ENCODE measurements at regions not wholly inside any gene's neighbourhood (a gene's known extent, or its start where the extent isn't known, plus 50 kb on each side); places are given as distances from the start of the nearest gene placed in this dataset.
"Not testable (repeated sequence)": the region's sequence is repeated elsewhere in the genome, so short reads cannot be mapped to it uniquely, and the experiment has no call there.

GRCh38 chr10:46154271-46154670, 108.2 kb upstream of the MSMB start:
- not testable (repeated sequence) for TF ChIP-seq SIN3A (IDR thresholded peaks at IDR 0.05; ENCODE audit: low read depth, low read length); RBBP5 (conservative IDR thresholded peaks at IDR 0.05); FOXM1 (IDR thresholded peaks at IDR 0.05; ENCODE audit: low read depth, low read length)
